ENCODE measurements at regions not wholly inside any gene's neighbourhood (a gene's known extent, or its start where the extent isn't known, plus 50 kb on each side); places are given as distances from the start of the nearest gene placed in this dataset.
A peak's percentile ranks its signal among the peaks of the same experiment; 100 is the strongest.

- TF ChIP-seq TCF12 (IDR thresholded peaks at IDR 0.05; ENCODE audit: low read depth): no peak
Observed at GRCh38 chr12:58358369-58358768, 417.0 kb downstream of the ATP23 start.

GRCh38 chr12:58359084-58359483 lies 417.7 kb downstream of the ATP23 start:
- no peak for TF ChIP-seq ZBTB7A (IDR thresholded peaks at IDR 0.05; ENCODE audit: low read depth)
- TF ChIP-seq CREB1 (IDR thresholded peaks at IDR 0.05; ENCODE audit: low read depth): no peak
- no peak for TF ChIP-seq RAD21 (IDR thresholded peaks at IDR 0.05; ENCODE audit: low read depth)
- TF ChIP-seq TEAD4 (IDR thresholded peaks at IDR 0.05): no peak
- no peak for TF ChIP-seq TAF1 (IDR thresholded peaks at IDR 0.05; ENCODE audit: low read depth)
- TF ChIP-seq REST (IDR thresholded peaks at IDR 0.05; ENCODE audit: low read depth): no peak

GRCh38 chr12:58361056-58361455 lies 419.7 kb downstream of the ATP23 start:
- no peak for TF ChIP-seq TAF1 (IDR thresholded peaks at IDR 0.05; ENCODE audit: low read depth)

GRCh38 chr12:58363971-58364370 lies 422.6 kb downstream of the ATP23 start:
- TF ChIP-seq NFIC (IDR thresholded peaks at IDR 0.05): no peak
- no peak for TF ChIP-seq EGR1 (IDR thresholded peaks at IDR 0.05)
- no peak for TF ChIP-seq USF1 (IDR thresholded peaks at IDR 0.05)
- no peak for TF ChIP-seq CEBPB (IDR thresholded peaks at IDR 0.05)
- TF ChIP-seq ZBTB7A (IDR thresholded peaks at IDR 0.05; ENCODE audit: low read depth): no peak
- TF ChIP-seq TCF12 (IDR thresholded peaks at IDR 0.05; ENCODE audit: low read depth): no peak

- TF ChIP-seq CEBPB (IDR thresholded peaks at IDR 0.05) (no peak), NFIC (IDR thresholded peaks at IDR 0.05) (peak; percentile 51), RAD21 (IDR thresholded peaks at IDR 0.05; ENCODE audit: low read depth) (no peak), TEAD4 (IDR thresholded peaks at IDR 0.05) (peak; percentile 89), YY1 (IDR thresholded peaks at IDR 0.05; ENCODE audit: low read depth) (no peak), FOXM1 (IDR thresholded peaks at IDR 0.05; ENCODE audit: borderline replicate concordance, low read depth) (peak; percentile 53; the same call in 1 of the 2 replicates), CREB1 (IDR thresholded peaks at IDR 0.05; ENCODE audit: low read depth) (no peak), EGR1 (IDR thresholded peaks at IDR 0.05) (no peak), TAF1 (IDR thresholded peaks at IDR 0.05; ENCODE audit: low read depth) (no peak), MAX (IDR thresholded peaks at IDR 0.05) (no peak), REST (IDR thresholded peaks at IDR 0.05; ENCODE audit: low read depth) (no peak), ZBTB7A (IDR thresholded peaks at IDR 0.05; ENCODE audit: low read depth) (no peak), USF1 (IDR thresholded peaks at IDR 0.05) (no peak), TCF12 (IDR thresholded peaks at IDR 0.05; ENCODE audit: low read depth) (peak; percentile 72; the same call in 1 of the 2 replicates), EP300 (IDR thresholded peaks at IDR 0.05; ENCODE audit: borderline replicate concordance) (peak; percentile 87)
Observed at GRCh38 chr12:58364389-58365086, 423.2 kb downstream of the ATP23 start.

- TF ChIP-seq TEAD4 (IDR thresholded peaks at IDR 0.05) (no peak), YY1 (IDR thresholded peaks at IDR 0.05; ENCODE audit: low read depth) (0 out of 2 replicates have a peak, but pooled peaks have one; percentile 3), FOXM1 (IDR thresholded peaks at IDR 0.05; ENCODE audit: borderline replicate concordance, low read depth) (0 out of 2 replicates have a peak, but pooled peaks have one; percentile 15), MAX (IDR thresholded peaks at IDR 0.05) (no peak; the same call in 1 of the 2 replicates), NFIC (IDR thresholded peaks at IDR 0.05) (no peak), EP300 (IDR thresholded peaks at IDR 0.05; ENCODE audit: borderline replicate concordance) (no peak; the same call in 1 of the 2 replicates), CREB1 (IDR thresholded peaks at IDR 0.05; ENCODE audit: low read depth) (no peak)
Observed at GRCh38 chr12:58365087-58365390, 423.7 kb downstream of the ATP23 start.

- TF ChIP-seq YY1 (IDR thresholded peaks at IDR 0.05; ENCODE audit: low read depth) (no peak), REST (IDR thresholded peaks at IDR 0.05; ENCODE audit: low read depth) (no peak), EP300 (IDR thresholded peaks at IDR 0.05; ENCODE audit: borderline replicate concordance) (no peak), FOXM1 (IDR thresholded peaks at IDR 0.05; ENCODE audit: borderline replicate concordance, low read depth) (no peak), RAD21 (IDR thresholded peaks at IDR 0.05; ENCODE audit: low read depth) (no peak), TCF12 (IDR thresholded peaks at IDR 0.05; ENCODE audit: low read depth) (no peak), EGR1 (IDR thresholded peaks at IDR 0.05) (no peak), MAX (IDR thresholded peaks at IDR 0.05) (no peak), ZBTB7A (IDR thresholded peaks at IDR 0.05; ENCODE audit: low read depth) (no peak), CEBPB (IDR thresholded peaks at IDR 0.05) (no peak), TAF1 (IDR thresholded peaks at IDR 0.05; ENCODE audit: low read depth) (no peak)
Observed at GRCh38 chr12:58367041-58367440, 425.7 kb downstream of the ATP23 start.

Data from Ishikawa (cell line).